ENCODE measurements at regions not wholly inside any gene's neighbourhood (a gene's known extent, or its start where the extent isn't known, plus 50 kb on each side); places are given as distances from the start of the nearest gene placed in this dataset.
"Not testable (repeated sequence)": the region's sequence is repeated elsewhere in the genome, so short reads cannot be mapped to it uniquely, and the experiment has no call there.

DNA sequence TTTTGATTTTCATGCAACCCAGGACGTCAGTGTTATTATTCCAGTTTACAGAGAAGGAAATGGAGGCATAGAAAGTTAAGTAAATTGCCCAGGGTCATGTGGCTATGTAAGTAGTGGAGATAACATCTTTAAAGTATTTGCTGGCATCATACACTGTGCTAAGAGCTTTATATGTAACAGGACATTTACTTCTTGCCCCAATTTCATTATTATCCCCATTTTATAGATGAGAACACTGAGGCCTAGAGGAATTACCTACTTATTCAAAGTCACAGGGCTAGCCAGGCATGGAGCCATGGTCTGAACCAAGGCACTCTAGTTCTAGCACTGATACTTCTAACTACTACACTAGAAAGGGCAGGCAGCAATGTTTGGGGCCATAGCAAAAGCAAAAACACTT is 107.3 kb upstream of the ANKRD28 start:
- Histone ChIP-seq H3K4me1 (ENCODE audit: control insufficient read depth, extremely low read depth, insufficient read depth, low read length) (no peaks in the 10 kb centered on the region), H3K27me3 (ENCODE audit: control insufficient read depth in 2 of 2, insufficient read depth in 2 of 2, low read length in 2 of 2) (no peaks in the 10 kb centered on the region), H2AFZ (ENCODE audit: low read depth, low read length) (no peak overlapping the region), H3K27ac (ENCODE audit: insufficient read depth, low read depth, low read length) (no peak overlapping the region), H3K4me2 (ENCODE audit: insufficient read depth, low read length) (no peak overlapping the region), H3K4me3 (replicated peaks in 1 of 3; ENCODE audit: insufficient read depth in 1 of 3, low read depth in 1 of 3, low read length in 3 of 3) (no peak overlapping the region), H3K79me2 (ENCODE audit: control insufficient read depth, insufficient read depth, low read length) (no peaks in the 10 kb centered on the region), H3K9me3 (replicated peaks; ENCODE audit: control insufficient read depth, insufficient read depth, low read length) (no peaks in the 10 kb centered on the region), H3K9ac (replicated peaks; ENCODE audit: extremely low read depth, insufficient read depth, low read length) (no peak overlapping the region), H3K36me3 (ENCODE audit: control insufficient read depth in 2 of 2, extremely low read depth in 1 of 2, insufficient read depth in 2 of 2, low read length in 2 of 2) (no peaks in the 10 kb centered on the region), H4K20me1 (replicated peaks; ENCODE audit: control insufficient read depth, extremely low read depth, insufficient read depth, low read length) (no peaks in the 10 kb centered on the region), H3K9me1 (replicated peaks; ENCODE audit: control insufficient read depth, extremely low read depth, insufficient read depth, low read length) (no peaks in the 10 kb centered on the region)
- FAIRE-seq (no peak), DNase-seq (ENCODE audit: low read depth, low spot score) (no peak)
- TF ChIP-seq EZH2 (IDR thresholded peaks at IDR 0.05; ENCODE audit: borderline replicate concordance, low read depth, low read length, severe bottlenecking) = no peak
- TF ChIP-seq GATA2 (IDR thresholded peaks at IDR 0.05; ENCODE audit: insufficient read depth, insufficient read length, low read depth, low read length) = no peak
- TF ChIP-seq, protein P1, sequence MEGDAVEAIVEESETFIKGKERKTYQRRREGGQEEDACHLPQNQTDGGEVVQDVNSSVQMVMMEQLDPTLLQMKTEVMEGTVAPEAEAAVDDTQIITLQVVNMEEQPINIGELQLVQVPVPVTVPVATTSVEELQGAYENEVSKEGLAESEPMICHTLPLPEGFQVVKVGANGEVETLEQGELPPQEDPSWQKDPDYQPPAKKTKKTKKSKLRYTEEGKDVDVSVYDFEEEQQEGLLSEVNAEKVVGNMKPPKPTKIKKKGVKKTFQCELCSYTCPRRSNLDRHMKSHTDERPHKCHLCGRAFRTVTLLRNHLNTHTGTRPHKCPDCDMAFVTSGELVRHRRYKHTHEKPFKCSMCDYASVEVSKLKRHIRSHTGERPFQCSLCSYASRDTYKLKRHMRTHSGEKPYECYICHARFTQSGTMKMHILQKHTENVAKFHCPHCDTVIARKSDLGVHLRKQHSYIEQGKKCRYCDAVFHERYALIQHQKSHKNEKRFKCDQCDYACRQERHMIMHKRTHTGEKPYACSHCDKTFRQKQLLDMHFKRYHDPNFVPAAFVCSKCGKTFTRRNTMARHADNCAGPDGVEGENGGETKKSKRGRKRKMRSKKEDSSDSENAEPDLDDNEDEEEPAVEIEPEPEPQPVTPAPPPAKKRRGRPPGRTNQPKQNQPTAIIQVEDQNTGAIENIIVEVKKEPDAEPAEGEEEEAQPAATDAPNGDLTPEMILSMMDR (IDR thresholded peaks at IDR 0.05; ENCODE audit: extremely low read depth in 1 of 2, insufficient read depth in 1 of 2, low read depth in 1 of 2, low read length in 2 of 2) = no peak
- no peak for TF ChIP-seq FOS (IDR thresholded peaks at IDR 0.05; ENCODE audit: borderline replicate concordance, insufficient read depth, low read length)
- no peak for TF ChIP-seq POLR2AphosphoS5 (IDR thresholded peaks at IDR 0.05; ENCODE audit: insufficient read depth, low read depth, low read length)
- TF ChIP-seq JUN (IDR thresholded peaks at IDR 0.05; ENCODE audit: borderline replicate concordance, insufficient read depth, insufficient read length, low read depth) = no peak
- no peak for TF ChIP-seq MYC (IDR thresholded peaks at IDR 0.05; ENCODE audit: low read depth, low read length)
- TF ChIP-seq, protein P2, sequence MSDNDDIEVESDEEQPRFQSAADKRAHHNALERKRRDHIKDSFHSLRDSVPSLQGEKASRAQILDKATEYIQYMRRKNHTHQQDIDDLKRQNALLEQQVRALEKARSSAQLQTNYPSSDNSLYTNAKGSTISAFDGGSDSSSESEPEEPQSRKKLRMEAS (IDR thresholded peaks at IDR 0.05; ENCODE audit: insufficient read depth, insufficient read length) = no peak
- no peak for TF ChIP-seq POLR2A (IDR thresholded peaks at IDR 0.05; ENCODE audit: low read depth, low read length)
- intact Hi-C loops (cut with micrococcal nuclease) (no loop called here), dilution Hi-C loops (cut with MboI; ENCODE audit: extremely low pct_ligation_motif_present, low sequenced_read_pairs) (no loop called here)
- ChIA-PET POLR2A (no interaction called here), CTCF (no interaction called here)
- BruUV-seq (replicated peaks) = no TSS peak

DNA sequence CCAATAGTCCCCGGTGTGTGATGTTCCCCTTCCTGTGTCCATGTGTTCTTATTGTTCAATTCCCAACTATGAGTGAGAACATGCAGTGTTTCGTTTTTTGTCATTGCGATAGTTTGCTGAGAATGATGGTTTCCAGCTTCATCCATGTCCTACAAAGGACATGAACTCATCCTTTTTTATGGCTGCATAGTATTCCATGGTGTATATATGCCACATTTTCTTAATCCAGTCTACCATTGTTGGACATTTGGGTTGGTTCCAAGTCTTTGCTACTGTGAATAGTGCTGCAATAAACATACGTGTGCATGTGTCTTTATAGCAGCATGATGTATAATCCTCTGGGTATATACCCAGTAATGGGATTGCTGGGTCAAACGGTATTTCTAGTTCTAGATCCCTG is 109.6 kb upstream of the ANKRD28 start:
- H3K9me1 ChIP-seq (replicated peaks; ENCODE audit: control insufficient read depth, extremely low read depth, insufficient read depth, low read length); H4K20me1 ChIP-seq (replicated peaks; ENCODE audit: control insufficient read depth, extremely low read depth, insufficient read depth, low read length); H3K79me2 ChIP-seq (ENCODE audit: control insufficient read depth, insufficient read depth, low read length); FAIRE-seq; H3K9me3 ChIP-seq (replicated peaks; ENCODE audit: control insufficient read depth, insufficient read depth, low read length); POLR2A ChIA-PET; H3K27me3 ChIP-seq (ENCODE audit: control insufficient read depth in 2 of 2, insufficient read depth in 2 of 2, low read length in 2 of 2); dilution Hi-C loops (cut with MboI; ENCODE audit: extremely low pct_ligation_motif_present, low sequenced_read_pairs); H3K4me3 ChIP-seq (replicated peaks in 1 of 3; ENCODE audit: insufficient read depth in 1 of 3, low read depth in 1 of 3, low read length in 3 of 3); H3K27ac ChIP-seq (ENCODE audit: insufficient read depth, low read depth, low read length); CTCF ChIA-PET; H3K4me2 ChIP-seq (ENCODE audit: insufficient read depth, low read length); intact Hi-C loops (cut with micrococcal nuclease); H3K9ac ChIP-seq (replicated peaks; ENCODE audit: extremely low read depth, insufficient read depth, low read length); H3K4me1 ChIP-seq (ENCODE audit: control insufficient read depth, extremely low read depth, insufficient read depth, low read length); BruUV-seq (replicated peaks); H2AFZ ChIP-seq (ENCODE audit: low read depth, low read length); H3K36me3 ChIP-seq (ENCODE audit: control insufficient read depth in 2 of 2, extremely low read depth in 1 of 2, insufficient read depth in 2 of 2, low read length in 2 of 2); DNase-seq (ENCODE audit: low read depth, low spot score): not testable (repeated sequence)

All from endothelial cell of umbilical vein (primary cell).